Ishikawa (cell line): ENCODE measurements at regions not wholly inside any gene's neighbourhood (a gene's known extent, or its start where the extent isn't known, plus 50 kb on each side); places are given as distances from the start of the nearest gene placed in this dataset.

ENCODE experiments used
- CEBPB ChIP-seq: IDR thresholded peaks from 2 replicates; pipeline ENCODE4 v1.6.1; 2012
- CREB1 ChIP-seq: IDR thresholded peaks from 2 replicates; pipeline ENCODE4 v1.6.1; 2012; ENCODE audit warnings: low read depth
- EGR1 ChIP-seq: IDR thresholded peaks from 2 replicates; pipeline ENCODE4 v1.6.1; 2012
- EP300 ChIP-seq: IDR thresholded peaks from 2 replicates; pipeline ENCODE4 v1.6.1; 2012; ENCODE audit warnings: borderline replicate concordance
- FOXM1 ChIP-seq: IDR thresholded peaks from 2 replicates; pipeline ENCODE4 v1.6.1; 2012; ENCODE audit warnings: low read depth, borderline replicate concordance
- MAX ChIP-seq: IDR thresholded peaks from 2 replicates; pipeline ENCODE4 v1.6.1; 2012
- NFIC ChIP-seq: IDR thresholded peaks from 2 replicates; pipeline ENCODE4 v1.6.1; 2012
- RAD21 ChIP-seq: IDR thresholded peaks from 2 replicates; pipeline ENCODE4 v1.6.1; 2012; ENCODE audit warnings: low read depth
- REST ChIP-seq: IDR thresholded peaks from 2 replicates; pipeline ENCODE4 v1.6.1; 2012; ENCODE audit warnings: low read depth, mild to moderate bottlenecking
- TAF1 ChIP-seq: IDR thresholded peaks from 2 replicates; pipeline ENCODE4 v1.6.1; 2012; ENCODE audit warnings: low read depth, mild to moderate bottlenecking
- TCF12 ChIP-seq: IDR thresholded peaks from 2 replicates; pipeline ENCODE4 v1.6.1; 2012; ENCODE audit warnings: low read depth
- TEAD4 ChIP-seq: IDR thresholded peaks from 2 replicates; pipeline ENCODE4 v1.6.1; 2012
- USF1 ChIP-seq: IDR thresholded peaks from 2 replicates; pipeline ENCODE4 v1.6.1; 2012
- YY1 ChIP-seq: IDR thresholded peaks from 2 replicates; pipeline ENCODE4 v1.6.1; 2012; ENCODE audit warnings: low read depth
- ZBTB7A ChIP-seq: IDR thresholded peaks from 2 replicates; pipeline ENCODE4 v1.6.1; 2012; ENCODE audit warnings: low read depth

- TF ChIP-seq CREB1, result no peak
Observed at GRCh38 chr5:91315701-91316100, 67.4 kb downstream of the ARRDC3 start.

DNA sequence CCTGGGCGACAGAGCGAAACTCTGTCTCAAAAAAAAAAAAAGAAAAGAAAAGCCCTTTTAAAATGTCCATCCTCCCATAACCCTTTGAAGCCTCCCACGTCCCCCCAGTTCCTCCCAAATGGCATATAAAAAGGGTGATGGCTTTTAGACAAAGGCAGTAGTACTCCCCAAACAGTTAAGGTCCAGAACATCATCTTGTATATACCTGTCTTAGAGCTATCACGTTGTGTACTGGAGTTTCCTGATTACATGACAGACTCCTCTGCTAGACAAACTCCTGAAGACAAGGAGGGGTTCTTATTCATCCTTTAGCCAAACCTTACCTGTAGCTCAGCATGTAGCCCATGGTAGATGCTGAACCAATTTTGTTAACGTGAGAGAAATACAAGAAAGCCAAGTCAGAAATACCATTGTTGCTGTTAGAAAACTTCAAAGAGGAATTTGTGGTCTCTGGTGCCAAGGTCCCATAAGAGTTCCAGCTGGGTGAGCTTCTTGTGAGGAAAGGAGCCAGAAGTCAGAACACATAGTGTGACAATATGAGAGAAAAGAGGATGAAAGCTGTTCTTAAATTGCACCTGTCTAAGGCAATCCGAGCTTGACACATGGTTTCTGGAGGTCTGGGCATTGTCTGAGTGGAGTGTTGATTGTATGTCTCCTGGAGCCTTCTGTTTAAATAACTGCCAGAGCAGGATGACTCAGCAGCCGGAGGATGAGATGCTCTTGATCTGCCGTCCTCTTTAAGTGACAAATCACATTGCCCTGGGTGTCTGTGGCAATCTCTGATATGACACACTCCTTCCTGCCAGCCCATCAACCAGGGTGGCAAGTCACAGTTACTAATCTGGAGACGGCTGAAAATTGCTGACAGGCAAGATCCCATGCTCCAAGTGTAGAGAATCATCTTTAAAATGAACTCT, 69.1 kb downstream of the ARRDC3 start:
- TF ChIP-seq TEAD4 (peak; percentile 85), RAD21 (peak; percentile 29), ZBTB7A (no peak), REST (no peak), CEBPB (peak; percentile 69), NFIC (peak; percentile 96), MAX (peak; percentile 64), TCF12 (peak; percentile 97), USF1 (no peak), EP300 (peak; percentile 97), FOXM1 (peak; percentile 93), EGR1 (no peak), CREB1 (0 out of 2 replicates have a peak, but pooled peaks have one; percentile 2), YY1 (0 out of 2 replicates have a peak, but pooled peaks have one; percentile 19), TAF1 (no peak; the same call in 1 of the 2 replicates)

- 0 out of 2 replicates have a peak, but pooled peaks have one; percentile 3 for TF ChIP-seq MAX
- peak; percentile 57; the same call in 1 of the 2 replicates for TF ChIP-seq TEAD4
- TF ChIP-seq USF1, result no peak
Observed at GRCh38 chr5:91312698-91313097, 70.4 kb downstream of the ARRDC3 start.

- TF ChIP-seq YY1, result no peak; the same call in 1 of the 2 replicates
- TF ChIP-seq MAX, result peak; percentile 28; the same call in 1 of the 2 replicates
- peak; percentile 88 for TF ChIP-seq CREB1
- TF ChIP-seq ZBTB7A, result no peak
- TF ChIP-seq RAD21, result peak; percentile 37; the same call in 1 of the 2 replicates
- TF ChIP-seq EGR1, result no peak
- TF ChIP-seq CEBPB, result peak; percentile 24; the same call in 1 of the 2 replicates
- peak; percentile 84 for TF ChIP-seq TEAD4
- TF ChIP-seq TAF1, result 0 out of 2 replicates have a peak, but pooled peaks have one; percentile 24
- peak; percentile 99 for TF ChIP-seq EP300
- peak; percentile 98 for TF ChIP-seq TCF12
- TF ChIP-seq USF1, result no peak
- no peak for TF ChIP-seq REST
- peak; percentile 95 for TF ChIP-seq NFIC
- TF ChIP-seq FOXM1, result peak; percentile 95
Observed at GRCh38 chr5:91311697-91312501, 71.2 kb downstream of the ARRDC3 start.
